H9 (cell line): ENCODE measurements at regions not wholly inside any gene's neighbourhood (a gene's known extent, or its start where the extent isn't known, plus 50 kb on each side); places are given as distances from the start of the nearest gene placed in this dataset.

ENCODE experiments used
- DNase-seq: peaks from one replicate; pipeline ENCODE4 v3.0.0-alpha.2; 2017
- H2AFZ ChIP-seq: one replicate; pipeline ENCODE4 v1.6.1; 2013; ENCODE audit warnings: mild to moderate bottlenecking, low read length, control low read depth, moderate library complexity
- H2AK5ac ChIP-seq: 2 replicates; pipeline ENCODE4 v1.6.1; 2013; ENCODE audit warnings: low read length, control low read depth, mixed read lengths; ENCODE audit not compliant: insufficient read length
- H2BK120ac ChIP-seq: one replicate; pipeline ENCODE4 v1.6.1; 2013; ENCODE audit warnings: low read depth, mild to moderate bottlenecking, low read length, control low read depth, inconsistent platforms; ENCODE audit not compliant: poor library complexity, severe bottlenecking
- H2BK12ac ChIP-seq: 2 replicates; pipeline ENCODE4 v1.6.1; 2013; ENCODE audit warnings: low read length, control low read depth, mixed read lengths, low read depth; ENCODE audit not compliant: insufficient read length
- H2BK15ac ChIP-seq: 2 replicates; pipeline ENCODE4 v1.6.1; 2013; ENCODE audit warnings: low read depth, low read length, control low read depth
- H2BK20ac ChIP-seq: one replicate; pipeline ENCODE4 v1.6.1; 2013; ENCODE audit warnings: low read depth, mild to moderate bottlenecking, low read length, control low read depth, inconsistent platforms; ENCODE audit not compliant: poor library complexity, severe bottlenecking
- H2BK5ac ChIP-seq: 2 replicates; pipeline ENCODE4 v1.6.1; 2013; ENCODE audit warnings: low read length, control low read depth, mixed read lengths; ENCODE audit not compliant: insufficient read length
- H3K14ac ChIP-seq: 2 replicates; pipeline ENCODE4 v1.6.1; 2013; ENCODE audit warnings: low read length, control low read depth; ENCODE audit not compliant: insufficient read depth
- H3K18ac ChIP-seq: 2 replicates; pipeline ENCODE4 v1.6.1; 2013; ENCODE audit warnings: low read depth, mild to moderate bottlenecking, mixed read lengths, low read length, control low read depth; ENCODE audit not compliant: insufficient read length
- H3K23ac ChIP-seq: 2 replicates; pipeline ENCODE4 v1.6.1; 2013; ENCODE audit warnings: low read length, control low read depth, mixed read lengths, low read depth; ENCODE audit not compliant: insufficient read length
- H3K23me2 ChIP-seq: 2 replicates; pipeline ENCODE4 v1.6.1; 2013; ENCODE audit warnings: low read depth, mild to moderate bottlenecking, mixed read lengths, low read length, control low read depth; ENCODE audit not compliant: insufficient read length, poor library complexity, severe bottlenecking
- H3K27ac ChIP-seq: 2 replicates; pipeline ENCODE4 v1.5.1; 2013; ENCODE audit warnings: low read length, control low read depth, mixed read lengths, low read depth; ENCODE audit not compliant: insufficient read length
- H3K27me3 ChIP-seq: 2 replicates; pipeline ENCODE4 v1.6.1; 2013; ENCODE audit warnings: low read length, control low read depth, inconsistent platforms; ENCODE audit not compliant: insufficient read depth
- H3K4ac ChIP-seq: 2 replicates; pipeline ENCODE4 v1.6.1; 2013; ENCODE audit warnings: low read depth, mild to moderate bottlenecking, control low read depth, inconsistent platforms, low read length, moderate library complexity
- H3K4me1 ChIP-seq: 2 replicates; pipeline ENCODE4 v1.6.1; 2013; ENCODE audit warnings: low read length, control low read depth, inconsistent platforms; ENCODE audit not compliant: insufficient read depth
- H3K4me2 ChIP-seq: 2 replicates; pipeline ENCODE4 v1.6.1; 2013; ENCODE audit warnings: low read length, control low read depth, mixed read lengths; ENCODE audit not compliant: insufficient read length, insufficient read depth
- H3K56ac ChIP-seq: 2 replicates; pipeline ENCODE4 v1.6.1; 2013; ENCODE audit warnings: low read depth, mild to moderate bottlenecking, mixed read lengths, low read length, control low read depth; ENCODE audit not compliant: insufficient read length
- H3K79me1 ChIP-seq: 2 replicates; pipeline ENCODE4 v1.6.1; 2013; ENCODE audit warnings: low read depth, mild to moderate bottlenecking, moderate library complexity, low read length, control low read depth, inconsistent platforms; ENCODE audit not compliant: insufficient read depth, poor library complexity, severe bottlenecking
- H3K79me2 ChIP-seq: 2 replicates; pipeline ENCODE4 v1.6.1; 2013; ENCODE audit warnings: low read length, control low read depth, inconsistent platforms; ENCODE audit not compliant: insufficient read depth
- H3K9ac ChIP-seq: 2 replicates; pipeline ENCODE4 v1.6.1; 2013; ENCODE audit warnings: low read length, control low read depth, mixed read lengths; ENCODE audit not compliant: insufficient read length; ENCODE audit errors: extremely low read depth
- H3K9me3 ChIP-seq: one replicate; pipeline ENCODE4 v1.6.1; 2013; ENCODE audit warnings: low read depth, low read length, inconsistent platforms; ENCODE audit not compliant: control insufficient read depth
- H3T11ph ChIP-seq: one replicate; pipeline ENCODE4 v1.6.1; 2013; ENCODE audit warnings: mild to moderate bottlenecking, low read length, control low read depth, inconsistent platforms
- H4K20me1 ChIP-seq: one replicate; pipeline ENCODE4 v1.6.1; 2013; ENCODE audit not compliant: control insufficient read depth, insufficient read length, insufficient read depth
- H4K5ac ChIP-seq: 2 replicates; pipeline ENCODE4 v1.6.1; 2013; ENCODE audit warnings: low read depth, mild to moderate bottlenecking, mixed read lengths, low read length, control low read depth; ENCODE audit not compliant: insufficient read length
- H4K8ac ChIP-seq: replicated peaks from 2 replicates; pipeline ENCODE4 v1.6.1; 2013; ENCODE audit warnings: low read length, control low read depth, mixed read lengths, low read depth; ENCODE audit not compliant: insufficient read length
- H4K91ac ChIP-seq: 2 replicates; pipeline ENCODE4 v1.6.1; 2013; ENCODE audit warnings: low read depth, mild to moderate bottlenecking, moderate library complexity, mixed read lengths, low read length, control low read depth; ENCODE audit not compliant: insufficient read length
- H3K27ac Mint-ChIP-seq, 3 experiments: 2 replicates in 2 of 3; 3 replicates in 1 of 3; pipeline ENCODE4 v1.8.0; 2020 to 2021; ENCODE audit warnings: mixed read lengths in 3 of 3, mild to moderate bottlenecking in 1 of 3, moderate library complexity in 1 of 3
- H3K27me3 Mint-ChIP-seq: 2 replicates; pipeline ENCODE4 v1.8.0; 2021; ENCODE audit warnings: low read depth, mild to moderate bottlenecking, moderate library complexity, mixed read lengths
- H3K36me3 Mint-ChIP-seq, 3 experiments: 2 replicates in 2 of 3; 3 replicates in 1 of 3; pipeline ENCODE4 v1.8.0; 2020 to 2021; ENCODE audit warnings: low read depth in 3 of 3, mixed read lengths in 3 of 3; ENCODE audit not compliant: insufficient read depth in 1 of 3
- H3K4me1 Mint-ChIP-seq, 2 experiments: 2 replicates each; pipeline ENCODE4 v1.8.0; 2020; ENCODE audit warnings: mixed read lengths in 2 of 2
- H3K4me3 Mint-ChIP-seq, 2 experiments: 2 replicates in 1 of 2; 3 replicates in 1 of 2; pipeline ENCODE4 v1.8.0; 2020 to 2021; ENCODE audit warnings: mild to moderate bottlenecking in 2 of 2, mixed read lengths in 2 of 2, moderate library complexity in 1 of 2
- H3K9me3 Mint-ChIP-seq, 2 experiments: 2 replicates in 1 of 2; 3 replicates in 1 of 2; pipeline ENCODE4 v1.8.0; 2020; ENCODE audit warnings: mild to moderate bottlenecking in 2 of 2, mixed read lengths in 2 of 2, moderate library complexity in 1 of 2
- CTCF ChIP-seq: fragments of 200-600 bp; sonication (generic); conservative IDR thresholded peaks from 3 replicates; pipeline ENCODE4 v1.8.0; 2021; ENCODE audit warnings: antibody characterized with exemption, mild to moderate bottlenecking
- WGBS: extraction: QIAGEN DNeasy Blood & Tissue Kit; methylation state at CpG from one replicate; pipeline ENCODE4 v1.1.7; 2013; ENCODE audit warnings: missing lambda C conversion rate, low lambda C conversion rate, mixed read lengths; ENCODE audit not compliant: insufficient read length; ENCODE audit errors: extremely low coverage; 5-methylcytosine and 5-hydroxymethylcytosine counted together

- Mint-ChIP-seq H3K9me3 (no peaks in the 10 kb centered on the region), H3K36me3 (no peaks in the 10 kb centered on the region), H3K27ac (no peak overlapping the region), H3K4me3 (no peak overlapping the region), H3K4me1 (no peaks in the 10 kb centered on the region), H3K27me3 (no peaks in the 10 kb centered on the region)
- no peak overlapping the region for H2BK5ac ChIP-seq
- no peak overlapping the region for H4K5ac ChIP-seq
- no peak overlapping the region for H3K9ac ChIP-seq
- no peak overlapping the region for H4K91ac ChIP-seq
- no CpG with 5 or more reads among the region's 7 CpGs for WGBS
- H3T11ph ChIP-seq: no peak overlapping the region
- no peak overlapping the region for H3K23ac ChIP-seq
- no peak overlapping the region for H2BK15ac ChIP-seq
- no peak overlapping the region for H4K8ac ChIP-seq
- no peak overlapping the region for H2AFZ ChIP-seq
- no peak overlapping the region for H3K18ac ChIP-seq
- no peaks in the 10 kb centered on the region for H3K9me3 ChIP-seq
- DNase-seq: no peak
- H3K79me2 ChIP-seq: no peaks in the 10 kb centered on the region
- H3K79me1 ChIP-seq: no peaks in the 10 kb centered on the region
- H3K4me2 ChIP-seq: no peak overlapping the region
- no peaks in the 10 kb centered on the region for H4K20me1 ChIP-seq
- H3K4me1 ChIP-seq: no peaks in the 10 kb centered on the region
- no peaks in the 10 kb centered on the region for H3K23me2 ChIP-seq
- H3K14ac ChIP-seq: no peak overlapping the region
- H3K56ac ChIP-seq: no peak overlapping the region
- no peak overlapping the region for H3K27ac ChIP-seq
- H2BK20ac ChIP-seq: no peak overlapping the region
- H2BK120ac ChIP-seq: no peak overlapping the region
- TF ChIP-seq CTCF: no peak
- no peak overlapping the region for H2BK12ac ChIP-seq
- H3K27me3 ChIP-seq: no peaks in the 10 kb centered on the region
- no peak overlapping the region for H3K4ac ChIP-seq
- no peak overlapping the region for H2AK5ac ChIP-seq
Measured at GRCh38 chr13:26155568-26155967, 66.5 kb downstream of the RNF6 start.
